Superior temporal gyrus (tissue), 1 donor: ENCODE measurements at regions not wholly inside any gene's neighbourhood (a gene's known extent, or its start where the extent isn't known, plus 50 kb on each side); places are given as distances from the start of the nearest gene placed in this dataset.

Experiments used
- DNase-seq: peaks from one replicate; pipeline ENCODE4 v3.0.0-alpha.2; 2016; ENCODE audit errors: extremely low spot score

GRCh38 chr5:26674846-26675245 is 363.5 kb downstream of the CDH9 start:
- no peak for DNase-seq

- no peak for DNase-seq
Measured at GRCh38 chr5:26669523-26669922, 368.9 kb downstream of the CDH9 start.

- no peak for DNase-seq
Measured at GRCh38 chr5:26669031-26669430, 369.4 kb downstream of the CDH9 start.

- no peak for DNase-seq
Measured at GRCh38 chr5:26666371-26666770, 372.0 kb downstream of the CDH9 start.

- no peak for DNase-seq
Measured at GRCh38 chr5:26663500-26663899, 374.9 kb downstream of the CDH9 start.

GRCh38 chr5:26662806-26663360 is 375.5 kb downstream of the CDH9 start:
- DNase-seq, result no peak

- DNase-seq, result no peak
Measured at GRCh38 chr5:26660116-26660515, 378.3 kb downstream of the CDH9 start.

- no peak for DNase-seq
Measured at GRCh38 chr5:26649000-26649399, 389.4 kb downstream of the CDH9 start.

- DNase-seq, result no peak
Measured at GRCh38 chr5:26647781-26648180, 390.6 kb downstream of the CDH9 start.

GRCh38 chr5:26645659-26646058 is 392.7 kb downstream of the CDH9 start:
- no peak for DNase-seq

GRCh38 chr5:26641492-26641891 is 396.9 kb downstream of the CDH9 start:
- no peak for DNase-seq

- no peak for DNase-seq
Measured at GRCh38 chr5:26625099-26625498, 413.3 kb downstream of the CDH9 start.

- DNase-seq, result no peak
Measured at GRCh38 chr5:26622947-26623346, 415.4 kb downstream of the CDH9 start.

- DNase-seq, result no peak
Measured at GRCh38 chr5:26610577-26610976, 427.8 kb downstream of the CDH9 start.

GRCh38 chr5:26601563-26601962 is 436.8 kb downstream of the CDH9 start:
- no peak for DNase-seq

GRCh38 chr5:26582350-26583045 is 455.9 kb downstream of the CDH9 start:
- no peak for DNase-seq

- DNase-seq, result no peak
Measured at GRCh38 chr5:26579712-26580111, 458.7 kb downstream of the CDH9 start.

- no peak for DNase-seq
Measured at GRCh38 chr5:26578002-26578401, 460.4 kb downstream of the CDH9 start.

- no peak for DNase-seq
Measured at GRCh38 chr5:26572480-26572879, 465.9 kb downstream of the CDH9 start.

- no peak for DNase-seq
Measured at GRCh38 chr5:26569929-26570258, 468.5 kb downstream of the CDH9 start.

GRCh38 chr5:26569241-26569928 is 469.0 kb downstream of the CDH9 start:
- no peak for DNase-seq

- DNase-seq, result no peak
Measured at GRCh38 chr5:26568316-26568715, 470.1 kb downstream of the CDH9 start.

- no peak for DNase-seq
Measured at GRCh38 chr5:26563979-26564378, 474.4 kb downstream of the CDH9 start.
